LHCN-M2 (cell line): ENCODE measurements at regions not wholly inside any gene's neighbourhood (a gene's known extent, or its start where the extent isn't known, plus 50 kb on each side); places are given as distances from the start of the nearest gene placed in this dataset.

Experiments
- DNase-seq: peaks from one replicate; pipeline ENCODE4 v3.0.0-alpha.2; 2012; ENCODE audit warnings: low read depth

DNA sequence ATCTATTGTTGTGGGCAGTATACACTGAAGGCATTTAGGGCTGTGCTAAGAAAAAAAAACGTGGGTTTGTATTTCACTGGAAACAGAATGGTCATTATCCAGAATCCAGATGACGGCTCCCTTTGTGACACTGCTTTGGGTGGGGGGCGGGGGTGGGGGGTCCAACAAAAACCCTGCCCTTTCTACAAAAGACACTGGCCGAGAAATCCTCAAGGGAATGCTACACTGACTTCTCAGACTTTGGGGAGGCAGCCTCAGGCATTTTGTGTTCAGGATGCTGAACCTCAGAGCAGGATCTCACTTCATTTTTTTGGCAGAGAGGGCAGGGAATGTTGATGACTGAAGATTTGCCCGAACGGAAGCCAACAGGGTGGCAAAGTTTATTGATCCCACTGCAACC lies 417.1 kb downstream of the HRH4 start:
- no peak for DNase-seq

DNA sequence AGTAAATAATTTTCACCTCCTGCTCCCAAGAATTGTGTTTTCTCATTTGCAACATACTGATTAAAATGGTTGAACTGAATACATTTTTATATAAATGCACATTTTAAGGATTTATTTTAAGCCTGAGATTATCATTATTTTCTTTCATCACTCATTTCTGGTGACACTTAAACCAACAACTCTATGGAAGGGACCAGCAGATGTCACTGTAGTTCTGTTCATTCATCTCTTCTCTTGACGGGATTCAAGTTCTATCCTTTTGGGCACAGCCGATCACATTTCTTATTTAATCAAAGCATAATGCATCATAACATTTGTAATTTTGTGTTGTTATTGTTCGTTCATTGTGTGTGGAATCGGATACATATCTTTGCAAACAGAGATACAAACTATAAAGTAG lies 417.9 kb downstream of the HRH4 start:
- peak; percentile 60 for DNase-seq

DNA sequence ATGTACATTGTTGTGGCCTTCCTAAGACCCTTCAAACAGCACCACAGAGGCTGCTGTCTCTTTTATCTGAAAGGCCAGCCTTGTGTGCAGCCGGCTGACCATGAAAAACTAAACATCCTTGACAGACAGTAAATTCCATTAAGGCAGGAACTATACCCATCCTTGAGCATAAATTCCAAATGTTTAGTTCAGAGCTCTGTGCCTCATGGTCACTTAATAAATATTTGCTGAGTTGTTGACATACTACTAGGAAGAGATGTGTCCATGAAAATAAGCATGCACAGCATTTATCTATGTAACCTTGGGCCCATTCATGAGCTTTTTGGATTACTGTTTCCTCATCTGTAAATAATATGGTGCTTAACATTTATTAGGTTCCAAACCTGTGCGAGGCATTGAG lies 424.8 kb downstream of the HRH4 start:
- DNase-seq, result no peak

DNA sequence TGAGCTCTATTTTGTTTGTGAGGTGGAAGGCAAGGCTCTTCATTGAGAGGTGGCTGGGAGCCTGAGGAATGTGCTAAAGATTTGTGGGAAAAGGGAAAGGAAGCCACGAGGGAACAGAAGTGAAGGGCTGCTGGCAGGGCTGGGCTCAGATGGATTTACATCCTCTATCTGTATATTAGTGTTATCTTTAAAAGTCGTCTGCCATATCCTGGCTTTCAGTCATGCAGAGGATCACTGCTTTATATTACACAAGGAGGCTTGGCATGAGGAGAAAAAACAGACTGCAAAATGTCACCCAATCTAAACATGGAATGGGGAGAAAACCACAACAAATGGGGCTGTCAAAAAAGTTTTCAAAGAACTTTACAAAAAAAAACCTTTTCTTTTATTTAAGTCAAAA lies 434.4 kb downstream of the HRH4 start:
- DNase-seq, result no peak

DNA sequence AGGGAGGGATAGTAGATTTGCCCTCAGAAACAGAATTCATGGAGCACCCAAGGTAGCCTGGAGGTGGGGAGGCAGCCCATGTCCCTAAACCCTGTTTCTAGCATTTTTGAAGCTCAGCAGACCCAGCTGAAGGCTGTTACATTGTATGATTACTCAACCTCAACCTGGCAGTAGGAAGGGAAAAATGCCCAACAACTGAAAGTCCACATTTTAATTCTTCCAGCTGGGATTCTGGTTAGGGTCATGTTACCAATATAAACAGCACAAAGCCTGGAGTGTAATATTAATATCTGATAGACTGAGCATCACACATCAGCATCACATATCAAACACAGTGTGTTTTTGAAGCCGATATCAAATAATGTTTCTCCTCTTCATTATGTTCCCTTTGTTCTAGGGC lies 437.0 kb downstream of the HRH4 start:
- DNase-seq, result no peak

DNA sequence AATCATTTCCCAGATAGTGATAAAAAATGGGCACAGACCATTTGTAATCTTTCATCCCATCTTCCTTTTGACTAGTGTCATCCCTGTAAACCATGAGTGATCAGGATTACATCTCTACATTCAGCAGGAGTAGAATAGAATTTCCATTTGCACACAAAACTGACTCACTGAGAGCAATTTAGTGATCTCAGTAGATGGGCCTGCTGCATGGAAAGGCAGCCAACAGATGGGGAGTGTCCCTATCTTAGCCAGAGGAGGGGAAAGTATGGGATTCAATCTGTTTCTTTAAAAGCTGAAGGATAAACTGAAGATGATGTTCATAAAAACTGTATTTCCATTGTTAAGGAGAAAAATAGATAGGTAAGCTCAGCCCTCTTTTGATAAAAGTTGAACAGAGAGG lies 441.7 kb downstream of the ZNF521 start:
- no peak for DNase-seq

DNA sequence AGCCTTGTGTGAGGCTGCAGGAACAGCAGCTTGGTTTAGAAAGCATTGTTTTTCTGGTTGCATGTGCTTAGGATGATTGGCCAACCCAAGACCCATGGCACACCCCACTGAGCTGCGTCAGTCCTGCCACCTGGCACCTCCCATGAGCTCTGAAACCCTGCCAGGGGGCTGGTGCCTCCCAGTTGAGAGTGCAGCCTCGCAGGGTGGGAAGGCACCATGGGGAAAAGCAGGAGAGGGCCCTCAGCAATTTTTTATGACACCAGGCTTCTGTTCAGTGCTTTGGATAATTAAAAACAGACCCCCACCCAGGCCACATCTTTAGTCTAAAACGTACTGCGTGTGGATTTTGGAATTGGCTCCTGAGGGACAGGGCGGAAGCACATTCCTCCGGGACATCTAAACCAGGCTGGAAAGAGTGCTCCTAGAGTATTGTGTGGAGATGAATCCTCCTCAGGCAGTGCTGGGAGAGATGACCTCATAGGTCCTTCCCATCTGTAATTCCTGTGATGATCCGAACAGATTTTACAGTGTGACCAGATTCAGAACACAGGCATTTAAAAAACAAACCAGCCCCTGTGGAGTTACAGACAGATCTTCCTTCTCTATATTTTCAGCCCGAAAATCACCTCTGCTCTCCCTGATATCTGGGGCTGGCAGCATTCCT lies 438.3 kb downstream of the ZNF521 start:
- peak; percentile 26 for DNase-seq

DNA sequence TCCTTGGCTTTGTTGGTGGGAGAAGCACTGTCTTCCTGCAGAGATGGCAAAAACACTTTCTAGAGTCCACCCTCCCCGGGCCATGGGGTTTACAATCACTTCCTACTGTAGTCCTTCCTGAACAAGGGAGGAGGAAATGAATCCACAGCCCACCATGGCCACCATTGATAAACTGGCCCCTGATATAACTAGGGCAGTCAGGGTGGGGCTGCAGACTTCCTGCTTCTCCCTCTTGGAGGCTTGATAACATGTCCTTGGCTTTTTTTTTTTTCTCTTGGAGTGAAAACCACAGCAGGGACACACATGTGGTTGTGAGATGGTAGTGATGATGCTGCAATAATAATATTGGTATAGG lies 437.8 kb downstream of the ZNF521 start:
- DNase-seq, result no peak

DNA sequence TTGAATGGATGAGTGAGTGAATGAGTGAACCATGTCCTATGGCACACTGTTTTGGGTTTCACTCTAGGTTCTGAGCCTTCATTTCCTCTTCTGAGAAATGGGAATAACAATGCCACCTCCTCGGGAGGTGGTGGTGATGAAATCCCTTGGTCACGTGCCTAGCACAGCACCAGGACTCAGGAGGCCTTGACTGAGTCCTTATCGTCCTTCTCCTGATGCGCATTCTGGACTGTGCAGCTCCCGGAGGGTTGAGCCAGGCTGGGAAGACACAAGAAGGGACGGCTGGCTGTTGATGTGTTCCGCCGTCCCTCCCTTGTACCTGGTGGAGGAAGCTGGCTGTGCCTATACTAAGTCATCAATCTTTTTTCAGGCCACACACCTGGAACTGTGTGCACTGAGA lies 437.3 kb downstream of the ZNF521 start:
- DNase-seq, result no peak

DNA sequence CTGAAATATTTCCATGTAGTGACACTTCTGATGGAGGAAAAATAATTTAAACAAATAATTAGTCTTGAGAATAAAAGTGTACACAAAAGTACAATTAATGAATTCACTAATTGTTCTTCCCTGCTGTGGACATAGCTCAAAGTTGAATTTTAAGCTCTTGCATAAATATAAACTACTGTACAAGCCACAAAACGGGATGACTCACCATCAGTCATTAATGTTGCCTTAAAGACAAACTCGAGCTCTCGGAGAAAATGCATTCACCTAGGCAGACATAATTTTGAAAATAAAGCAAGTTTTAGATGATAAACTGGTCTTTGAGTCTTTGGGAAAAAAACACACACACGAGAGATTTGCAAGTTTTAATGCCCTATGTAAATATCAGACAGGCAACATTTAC lies 436.4 kb downstream of the ZNF521 start:
- peak; percentile 43 for DNase-seq

DNA sequence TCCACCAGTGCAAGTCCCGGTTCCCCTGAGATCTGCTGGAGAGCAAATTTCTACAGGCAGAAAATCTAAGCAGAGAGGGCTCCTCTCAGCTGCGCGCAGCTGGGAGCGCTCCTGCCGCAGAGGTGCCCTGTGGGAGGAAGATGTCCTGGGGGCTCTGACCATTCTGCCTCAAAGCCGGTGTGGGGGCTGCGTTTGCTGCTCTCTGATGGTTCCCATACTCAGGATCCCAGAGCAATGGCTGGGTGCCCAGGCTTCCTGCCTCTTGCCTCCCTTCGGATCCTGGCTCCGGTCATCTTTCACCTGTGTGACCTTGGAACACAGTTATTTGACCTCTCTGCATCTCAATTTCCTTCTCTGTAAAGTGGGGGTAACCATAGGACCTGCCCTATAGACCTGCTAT lies 434.2 kb downstream of the ZNF521 start:
- DNase-seq, result no peak

DNA sequence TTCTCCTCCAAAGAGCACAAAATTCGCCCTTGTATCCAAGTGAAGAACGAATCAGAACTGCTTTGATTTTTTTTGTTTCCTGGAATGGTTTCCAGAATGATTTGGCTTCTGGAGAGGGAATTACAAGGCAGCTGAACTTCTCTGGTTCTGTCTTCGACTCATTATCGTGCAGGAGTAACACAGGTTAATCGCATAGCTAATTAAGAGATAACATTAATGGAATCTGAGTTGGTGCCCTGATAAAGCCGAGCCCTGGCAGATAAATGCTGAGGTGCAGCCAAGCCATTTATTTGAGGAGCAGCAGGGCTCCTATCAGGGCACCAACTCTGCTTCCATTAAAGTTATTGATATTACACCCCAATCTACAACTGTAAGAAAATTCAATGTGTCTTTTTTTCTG lies 433.7 kb downstream of the ZNF521 start:
- no peak for DNase-seq

DNA sequence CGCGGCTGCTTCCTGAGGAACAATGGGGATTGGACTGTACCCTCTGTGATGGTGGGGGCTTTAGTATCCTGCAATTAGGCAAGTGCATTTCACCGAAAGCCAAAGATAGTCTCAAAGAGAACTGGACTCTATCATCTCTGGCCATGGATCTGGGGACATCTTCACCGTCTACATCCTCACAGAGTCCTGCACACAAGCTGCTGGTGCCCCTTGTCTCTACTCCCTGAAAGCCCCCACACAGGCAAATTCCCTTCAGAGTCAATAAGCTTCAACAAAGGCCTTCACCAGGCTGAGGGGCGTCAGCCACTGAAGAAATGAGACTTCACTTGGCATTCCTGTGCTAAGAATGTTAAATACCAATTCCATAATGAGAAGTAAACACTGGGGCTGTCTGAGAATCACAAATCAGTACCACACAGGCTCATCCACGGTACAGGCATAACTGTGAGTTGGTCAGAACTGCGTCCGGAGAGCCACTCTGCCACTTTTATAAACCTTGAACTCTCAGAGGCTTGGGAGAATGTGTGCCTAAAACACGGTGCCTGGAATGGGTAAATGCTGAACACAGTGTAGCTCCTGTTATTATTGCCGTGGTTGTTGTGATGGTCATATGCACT lies 432.7 kb downstream of the ZNF521 start:
- DNase-seq, result no peak

DNA sequence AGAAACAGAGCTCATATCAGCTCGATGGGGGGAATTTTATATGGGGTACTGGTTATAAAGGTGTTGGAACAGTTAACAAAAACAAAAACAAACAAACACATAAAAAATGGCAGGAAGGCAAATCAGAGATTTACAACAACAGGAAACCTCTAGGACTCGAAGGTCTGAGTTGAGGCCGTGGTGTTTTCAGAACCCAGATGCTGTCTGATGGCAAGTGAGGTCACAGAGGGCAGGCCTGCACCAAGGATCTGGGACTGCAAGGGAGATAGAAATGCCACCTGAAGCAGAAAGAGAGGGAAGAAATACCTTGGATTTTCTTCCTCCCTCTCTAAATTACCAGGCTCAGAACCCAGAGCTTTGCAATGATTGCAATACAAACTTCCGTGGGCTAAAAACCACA lies 429.5 kb downstream of the ZNF521 start:
- no peak for DNase-seq

DNA sequence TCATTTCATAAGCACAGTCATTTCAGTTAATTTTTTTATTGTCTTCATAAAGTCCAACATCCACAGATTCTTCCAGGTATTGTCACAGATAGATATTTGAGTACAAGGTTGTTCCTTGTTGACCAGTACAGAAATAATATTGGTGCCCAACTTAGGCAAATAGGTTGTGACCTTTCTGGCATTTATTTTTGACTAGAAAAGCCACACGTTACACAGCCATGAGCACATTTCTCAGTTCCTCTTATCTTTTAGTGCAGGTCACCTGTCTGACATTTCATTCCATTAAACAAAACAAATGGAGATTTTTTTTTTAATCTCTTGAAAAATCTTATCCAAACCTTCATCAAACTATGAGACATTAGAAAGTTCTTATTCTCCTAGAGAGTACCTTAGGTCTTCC lies 428.8 kb downstream of the ZNF521 start:
- no peak for DNase-seq

DNA sequence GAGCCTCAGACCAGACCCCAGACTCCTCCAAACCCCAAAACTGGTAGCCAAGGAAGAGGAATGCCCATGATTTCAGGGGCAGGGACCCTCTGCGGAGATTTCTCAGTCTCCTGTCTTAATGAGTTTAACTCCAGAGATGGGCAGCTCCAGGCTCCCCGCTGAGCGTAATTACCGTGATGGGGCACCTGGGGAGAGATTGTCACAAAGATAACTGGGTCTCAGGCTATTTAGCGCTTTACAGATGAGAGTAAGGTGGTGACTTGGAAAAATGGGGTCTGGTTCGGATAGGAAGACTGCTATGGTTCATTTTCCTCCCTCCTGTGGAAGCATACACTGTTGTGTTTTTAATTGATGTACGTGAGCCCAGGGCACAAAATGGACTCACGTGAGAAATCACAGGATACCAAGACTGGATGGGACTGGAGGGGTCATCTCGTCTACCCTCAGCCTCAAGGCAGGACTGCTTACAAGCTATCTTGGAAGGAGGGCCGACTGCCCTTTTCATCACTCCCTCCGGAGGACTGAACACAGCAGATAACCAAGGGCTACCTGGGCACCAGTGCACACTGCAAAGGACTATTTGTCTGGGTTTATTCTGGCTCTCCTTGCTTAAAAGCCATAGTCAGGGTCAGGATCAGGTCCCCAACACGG lies 427.8 kb downstream of the ZNF521 start:
- no peak for DNase-seq

DNA sequence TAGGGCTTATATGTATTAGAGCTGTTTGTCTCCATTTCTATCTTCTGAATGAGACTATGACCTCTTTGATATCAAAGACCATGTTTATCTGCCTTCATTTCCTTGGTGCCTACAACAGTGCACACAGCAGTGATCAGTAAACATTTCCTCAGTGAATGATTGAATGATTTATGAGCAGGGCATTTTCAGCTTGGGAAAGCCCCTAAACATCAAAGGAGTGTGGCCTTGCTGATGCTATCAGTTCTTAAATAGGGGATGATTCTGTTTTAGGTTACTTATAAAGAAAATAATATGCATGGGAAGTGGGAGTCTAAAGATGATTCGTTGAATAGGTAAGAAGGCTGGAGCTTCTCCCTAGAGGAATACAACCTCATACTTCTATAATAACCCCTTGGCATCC lies 425.3 kb downstream of the ZNF521 start:
- no peak for DNase-seq

DNA sequence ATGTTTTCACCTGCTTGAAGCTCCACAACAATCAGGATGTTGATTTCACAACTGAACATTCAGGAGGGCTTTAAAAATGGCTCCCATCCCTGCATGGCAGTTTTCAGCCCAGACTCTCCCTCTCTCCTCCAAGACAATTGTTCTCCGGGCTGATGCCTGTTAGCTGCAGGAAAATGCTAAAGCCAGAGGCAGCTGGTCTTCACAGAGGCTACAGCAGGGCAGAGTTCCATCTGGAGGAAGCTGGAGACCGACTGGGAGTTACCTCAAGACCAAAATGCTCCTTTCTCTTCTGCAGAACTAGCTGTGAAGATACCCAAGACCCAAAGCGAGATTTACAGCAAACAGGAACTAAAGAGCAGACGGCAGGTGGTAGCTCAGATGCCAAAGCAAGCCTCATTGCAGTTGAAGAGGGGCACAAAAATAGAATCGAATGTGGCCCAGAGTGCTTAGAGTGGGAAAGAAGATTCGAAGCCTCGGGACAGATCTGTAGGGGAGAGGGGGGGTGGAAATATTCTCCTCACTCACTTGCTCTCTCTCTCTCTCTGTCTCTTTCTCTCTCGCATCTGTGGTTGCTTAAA lies 423.6 kb downstream of the ZNF521 start:
- no peak for DNase-seq

DNA sequence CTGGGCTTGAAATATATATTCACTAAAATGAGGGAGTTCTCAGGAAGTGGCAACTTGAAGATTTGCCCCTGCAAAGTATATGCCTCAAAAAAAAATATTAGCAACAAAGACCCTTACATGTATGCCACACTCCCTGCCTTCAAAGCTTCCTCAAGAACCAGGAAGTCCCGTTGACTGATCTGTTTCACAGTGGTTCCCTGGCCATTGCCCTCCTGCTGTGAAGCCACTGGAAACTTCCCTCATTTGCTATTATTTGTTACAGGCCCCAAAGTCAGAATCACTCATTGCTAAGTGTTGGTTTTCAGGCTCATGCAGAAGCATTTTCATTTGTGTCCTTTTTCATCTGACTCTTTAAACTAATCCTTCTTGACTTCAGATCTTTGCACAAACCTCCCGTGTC lies 421.5 kb downstream of the ZNF521 start:
- no peak for DNase-seq

DNA sequence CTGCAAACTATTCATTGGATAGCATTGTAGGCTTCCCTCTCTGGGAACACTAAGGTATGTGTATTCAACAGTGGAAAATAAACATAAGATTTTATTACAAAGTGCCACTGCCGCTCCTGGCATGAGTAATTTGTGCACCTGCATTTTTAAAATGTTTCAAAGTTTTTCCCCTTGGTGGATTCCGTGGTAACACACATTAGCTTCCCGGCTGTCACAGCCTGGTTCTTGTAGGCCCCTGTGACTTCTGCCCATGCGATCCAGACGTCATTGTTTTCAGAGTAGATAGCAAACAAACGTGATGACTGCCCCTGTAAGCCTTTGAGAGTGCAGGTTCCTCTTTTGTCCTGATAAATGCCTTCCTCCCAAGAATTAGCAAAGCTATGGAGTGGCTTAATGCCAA lies 421.0 kb downstream of the ZNF521 start:
- DNase-seq, result no peak

DNA sequence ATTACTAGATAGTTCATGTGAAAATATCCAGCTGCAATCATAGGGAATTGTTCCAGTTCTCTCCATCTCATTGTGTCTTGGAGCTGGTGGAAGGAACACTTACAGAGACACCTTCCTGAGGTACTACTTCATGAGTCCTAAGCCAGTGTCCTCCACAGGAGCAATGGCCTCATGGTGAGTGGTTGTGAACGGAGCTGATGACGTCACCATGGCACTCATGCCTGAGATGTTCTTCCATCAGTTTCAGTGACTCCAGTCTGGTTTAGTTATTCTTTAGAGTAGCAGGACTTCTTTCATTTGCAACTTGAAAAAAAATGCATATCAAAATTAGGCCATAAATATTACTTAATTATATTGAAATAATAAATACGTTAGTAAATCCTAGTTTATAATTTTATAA lies 418.6 kb downstream of the ZNF521 start:
- no peak for DNase-seq

DNA sequence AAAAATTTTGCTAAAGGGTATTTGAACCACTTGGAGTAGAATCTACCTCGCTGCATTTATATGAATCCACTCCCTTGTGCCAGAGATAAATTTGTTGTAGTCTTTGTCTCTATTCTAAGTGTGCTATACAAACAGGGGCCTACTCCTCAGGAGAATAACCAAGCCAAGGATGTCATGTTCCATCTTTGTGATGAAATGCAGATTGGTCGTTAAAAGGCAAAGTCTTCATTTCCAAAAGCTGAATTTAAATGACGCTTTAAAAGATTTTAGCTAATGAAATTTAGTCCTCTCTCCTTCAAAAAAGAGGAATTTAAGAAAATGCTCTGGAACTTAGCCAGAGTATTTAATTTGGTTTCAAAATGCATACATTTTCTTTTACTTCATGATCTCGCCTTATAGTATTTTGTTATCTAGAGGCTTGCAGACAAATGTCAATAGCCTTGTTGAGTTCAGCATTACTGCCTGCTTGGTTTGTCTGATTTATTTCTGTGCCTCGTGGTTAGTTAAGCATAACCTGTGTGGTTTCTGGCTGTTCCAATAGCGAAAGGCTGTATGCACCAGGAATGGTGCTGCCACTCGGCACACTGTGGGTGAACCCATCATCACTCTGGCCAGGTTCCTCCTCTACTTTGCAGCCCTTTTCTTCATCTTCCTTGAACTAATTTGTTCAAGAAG lies 417.6 kb downstream of the ZNF521 start:
- no peak for DNase-seq

DNA sequence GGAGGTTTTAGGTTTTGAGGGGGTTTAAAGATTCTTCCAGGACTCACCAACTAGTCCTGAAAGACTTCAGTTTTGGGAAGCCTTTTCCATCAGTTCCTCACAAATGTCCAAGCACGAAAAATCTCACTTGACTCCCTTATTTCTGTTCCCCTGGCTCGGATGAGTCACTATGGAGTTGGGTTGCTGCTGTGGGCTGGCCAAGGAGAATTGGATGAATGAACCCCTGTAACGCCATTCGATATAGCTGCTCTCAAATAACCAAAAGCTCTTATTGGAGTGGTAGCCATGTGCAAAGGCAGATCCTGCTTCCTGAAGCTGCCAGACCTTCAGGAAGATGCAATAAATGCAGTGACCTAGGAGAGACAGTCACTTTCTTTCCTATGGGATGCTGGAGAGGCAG lies 417.0 kb downstream of the ZNF521 start:
- peak; percentile 47 for DNase-seq
